ENCODE measurements at regions not wholly inside any gene's neighbourhood (a gene's known extent, or its start where the extent isn't known, plus 50 kb on each side); places are given as distances from the start of the nearest gene placed in this dataset.

DNA sequence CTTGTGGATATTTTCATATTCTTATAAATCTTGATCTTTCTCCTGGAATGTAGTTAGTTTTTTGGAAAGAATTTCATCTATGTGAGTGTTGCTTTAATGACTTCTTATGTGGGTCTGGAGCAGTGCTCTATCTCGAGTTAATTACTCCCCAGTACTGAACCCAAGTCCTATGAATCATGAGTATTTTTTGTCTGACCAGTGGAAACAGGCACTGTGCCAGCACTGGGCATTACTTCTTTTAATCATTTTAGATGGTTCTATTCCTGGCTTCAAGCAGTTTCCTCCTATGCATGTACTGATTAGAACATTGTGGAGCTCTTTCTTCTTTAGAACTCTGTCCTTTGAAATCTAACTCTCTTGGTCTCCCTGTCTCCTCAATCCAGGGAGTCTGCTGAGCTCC is 466.3 kb downstream of the PCDH17 start:
- TF ChIP-seq CTCF (IDR thresholded peaks at IDR 0.05; ENCODE audit: poor library complexity): no peak
- TF ChIP-seq EZH2 (IDR thresholded peaks at IDR 0.05; ENCODE audit: borderline replicate concordance): no peak

Measured in hepatocyte (in vitro differentiated cells).